CD8-positive, alpha-beta memory T cell (primary cell): ENCODE measurements at regions not wholly inside any gene's neighbourhood (a gene's known extent, or its start where the extent isn't known, plus 50 kb on each side); places are given as distances from the start of the nearest gene placed in this dataset.

Experiments
- CTCF ChIA-PET: fragments of 350-600 bp; sonication (Branson Sonifier 250); formaldehyde crosslinking; loops from one replicate; lab custom pipeline; 2021; ENCODE audit warnings: antibody characterized with exemption; lab: Charles Lee
- POLR2A ChIA-PET: fragments of 350-600 bp; sonication (Branson Sonifier 250); formaldehyde crosslinking; loops from one replicate; lab custom pipeline; 2021; ENCODE audit warnings: antibody characterized with exemption; lab: Charles Lee
- DNase-seq, 5 donors: peaks; one replicate each; pipeline versions ENCODE4 v3.0.0 to v3.0.0-alpha.2; 2020 to 2022; ENCODE audit warnings: mixed read lengths in 1 of 5
- H3K27ac ChIP-seq: one replicate; pipeline ENCODE4 v1.7.0; 2013; ENCODE audit warnings: low read depth, mild to moderate bottlenecking, low read length, moderate library complexity
- H3K27me3 ChIP-seq: 2 replicates; pipeline ENCODE4 v1.7.0; 2013; ENCODE audit warnings: low read length, mild to moderate bottlenecking; ENCODE audit not compliant: insufficient read depth, poor library complexity, severe bottlenecking
- H3K36me3 ChIP-seq: 2 replicates; pipeline ENCODE4 v1.7.0; 2013; ENCODE audit warnings: mild to moderate bottlenecking, low read length, moderate library complexity; ENCODE audit not compliant: insufficient read depth
- H3K4me1 ChIP-seq: 2 replicates; pipeline ENCODE4 v1.7.0; 2013; ENCODE audit warnings: mild to moderate bottlenecking, low read length, moderate library complexity; ENCODE audit not compliant: insufficient read depth
- H3K4me3 ChIP-seq: 2 replicates; pipeline ENCODE4 v1.7.0; 2013; ENCODE audit warnings: mild to moderate bottlenecking, low read length
- H3K9me3 ChIP-seq: 2 replicates; pipeline ENCODE4 v1.7.0; 2013; ENCODE audit warnings: mild to moderate bottlenecking, low read length
- H3K27ac Mint-ChIP-seq, 8 donors: one replicate each; pipeline ENCODE4 v1.8.0; 2020 to 2021; ENCODE audit warnings: mixed read lengths in 8 of 8, mild to moderate bottlenecking in 6 of 8, inconsistent platforms in 3 of 8, moderate library complexity in 3 of 8
- H3K27me3 Mint-ChIP-seq, 2 donors: one replicate each; pipeline ENCODE4 v1.8.0; 2020 to 2021; ENCODE audit warnings: mixed read lengths in 2 of 2, mild to moderate bottlenecking in 1 of 2, moderate library complexity in 1 of 2
- H3K36me3 Mint-ChIP-seq, 3 donors: one replicate each; pipeline ENCODE4 v1.8.0; 2020 to 2021; ENCODE audit warnings: mixed read lengths in 3 of 3, inconsistent platforms in 1 of 3, mild to moderate bottlenecking in 1 of 3
- H3K4me1 Mint-ChIP-seq, 3 donors: one replicate each; pipeline ENCODE4 v1.8.0; 2020 to 2021; ENCODE audit warnings: mixed read lengths in 3 of 3, inconsistent platforms in 1 of 3, mild to moderate bottlenecking in 1 of 3
- H3K4me3 Mint-ChIP-seq, 7 donors: one replicate each; pipeline ENCODE4 v1.8.0; 2020 to 2021; ENCODE audit warnings: mixed read lengths in 7 of 7, mild to moderate bottlenecking in 6 of 7, moderate library complexity in 4 of 7, inconsistent platforms in 2 of 7
- H3K9me3 Mint-ChIP-seq, 5 donors: one replicate each; pipeline ENCODE4 v1.8.0; 2020 to 2022; ENCODE audit warnings: mixed read lengths in 5 of 5, mild to moderate bottlenecking in 3 of 5, moderate library complexity in 2 of 5, inconsistent platforms in 1 of 5

DNA sequence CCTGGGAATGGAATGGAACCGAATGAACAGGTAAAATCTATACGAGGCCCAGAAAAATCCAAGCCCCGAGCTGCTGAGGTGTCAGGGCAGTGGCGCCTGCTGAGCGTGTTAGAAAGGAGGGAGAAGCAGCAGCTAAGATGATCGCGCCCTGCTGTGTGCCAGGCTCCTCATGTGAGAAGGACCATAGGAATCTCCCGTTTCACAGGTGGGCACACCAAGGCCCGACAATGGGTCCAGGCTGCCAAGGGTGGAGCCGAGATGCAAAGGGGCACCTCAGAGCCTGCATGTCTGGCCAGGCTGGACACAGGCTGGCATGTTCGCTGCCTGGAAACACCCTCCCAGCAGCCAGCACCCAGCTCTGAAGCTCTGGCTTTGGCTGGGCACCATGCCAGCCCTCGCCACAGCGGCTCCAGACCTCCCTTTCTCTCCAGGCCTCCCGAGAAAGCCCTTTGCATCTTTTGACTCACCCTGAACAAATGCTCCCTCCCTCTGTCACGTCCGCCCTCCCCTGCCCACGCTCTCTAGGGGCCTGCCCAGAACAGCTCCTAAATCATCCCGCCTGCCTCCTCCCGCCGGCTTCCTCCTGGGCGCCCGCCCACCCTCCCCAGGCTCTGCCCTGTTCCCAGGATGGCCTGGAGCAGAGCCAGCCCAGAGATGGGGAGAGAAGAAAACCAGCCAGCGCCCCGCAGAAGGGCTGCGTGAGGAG is 217.8 kb upstream of the GSE1 start:
- H3K27me3 ChIP-seq: no peaks in the 10 kb centered on the region
- H3K4me1 Mint-ChIP-seq: no peaks in the 10 kb centered on the region
- H3K36me3 ChIP-seq: no peaks in the 10 kb centered on the region
- H3K4me1 ChIP-seq: no peaks in the 10 kb centered on the region
- H3K4me3 Mint-ChIP-seq: no peak overlapping the region
- no peak overlapping the region for H3K4me3 ChIP-seq
- H3K9me3 Mint-ChIP-seq: no peaks in the 10 kb centered on the region
- no peak overlapping the region for H3K27ac Mint-ChIP-seq
- H3K27ac ChIP-seq: no peak overlapping the region
- POLR2A ChIA-PET: no interaction called here
- no peaks in the 10 kb centered on the region for H3K9me3 ChIP-seq
- CTCF ChIA-PET: no interaction called here
- peak in 1 of 5 donors; percentile 41 for DNase-seq
- H3K36me3 Mint-ChIP-seq: no peaks in the 10 kb centered on the region
- peaks cover 0 to 2% of the 10 kb centered on the region in 2 donors for H3K27me3 Mint-ChIP-seq

- no peaks in the 10 kb centered on the region for H3K36me3 Mint-ChIP-seq
These were observed 216.9 kb upstream of the GSE1 start for GRCh38 chr16:85395913-85396878.

DNA sequence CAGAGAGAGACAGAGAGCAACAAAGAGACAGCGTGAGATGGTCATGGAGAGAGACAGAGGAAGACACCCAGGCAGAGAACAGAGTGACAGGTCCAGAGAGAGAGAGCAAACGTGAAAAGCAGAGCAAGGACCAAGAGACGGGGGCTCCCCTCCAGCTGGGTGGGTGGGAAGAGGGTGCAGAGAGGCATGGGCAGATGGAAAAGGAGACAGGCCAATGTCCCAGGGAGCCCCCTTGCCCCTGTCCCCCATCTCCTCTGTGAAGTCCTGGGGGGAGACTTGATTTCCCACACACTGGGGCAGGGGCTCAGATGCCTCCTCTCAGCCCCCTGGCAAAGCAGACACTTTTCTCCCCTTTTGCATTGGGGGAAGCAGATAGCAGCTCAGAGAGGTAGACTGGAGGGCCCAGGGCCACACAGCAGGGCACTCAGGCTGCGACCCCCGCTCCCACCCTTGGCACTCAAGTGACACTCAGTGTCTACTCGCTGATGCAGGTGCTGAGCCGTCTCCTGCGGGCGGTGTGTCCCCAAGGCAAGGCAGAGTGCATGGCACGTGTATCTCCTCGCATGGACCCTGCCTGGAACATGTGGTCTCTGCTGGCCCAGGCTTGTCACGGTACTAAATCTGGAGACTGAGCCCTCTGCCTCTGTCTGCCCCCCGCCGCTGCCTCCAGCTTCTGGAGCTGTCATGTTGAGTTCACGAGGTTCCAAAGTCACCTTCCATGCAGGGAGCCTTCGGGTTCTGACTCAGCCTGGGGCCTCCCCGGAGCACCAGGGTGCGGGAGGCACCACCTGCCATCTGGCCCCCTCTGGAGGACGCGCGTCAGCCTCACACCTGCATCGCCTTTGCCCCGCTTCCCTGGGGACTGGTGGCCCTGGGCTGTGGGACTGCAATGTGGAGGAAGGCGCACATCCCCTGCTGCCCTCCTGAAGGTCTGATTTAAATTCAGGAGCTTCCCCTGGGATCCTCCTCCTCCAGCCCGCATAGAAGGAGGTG is 215.9 kb upstream of the GSE1 start:
- Histone ChIP-seq H3K9me3 (no peaks in the 10 kb centered on the region), H3K36me3 (no peaks in the 10 kb centered on the region), H3K27me3 (no peaks in the 10 kb centered on the region), H3K27ac (no peak overlapping the region), H3K4me3 (no peak overlapping the region), H3K4me1 (no peaks in the 10 kb centered on the region)
- no peak overlapping the region for H3K27ac Mint-ChIP-seq
- H3K4me1 Mint-ChIP-seq: no peaks in the 10 kb centered on the region
- peak in 1 of 5 donors; percentile 39 for DNase-seq
- H3K27me3 Mint-ChIP-seq: peaks cover 0 to 3% of the 10 kb centered on the region in 2 donors
- CTCF ChIA-PET: interaction anchor here (1.0 to 1.6 kb wide), 2 partner anchors 25 to 219 kb away, joined by 3 to 4 read pairs; no protein-coding TSS in a partner anchor
- no peak overlapping the region for H3K4me3 Mint-ChIP-seq
- H3K9me3 Mint-ChIP-seq: no peaks in the 10 kb centered on the region
- POLR2A ChIA-PET: no interaction called here
- no peaks in the 10 kb centered on the region for H3K36me3 Mint-ChIP-seq

More at GRCh38 chr16:85395913-85396878, 216.9 kb upstream of the GSE1 start:
- H3K4me1 Mint-ChIP-seq: no peaks in the 10 kb centered on the region
- Histone ChIP-seq H3K9me3 (no peaks in the 10 kb centered on the region), H3K4me1 (no peaks in the 10 kb centered on the region), H3K4me3 (no peak overlapping the region), H3K27ac (no peak overlapping the region), H3K36me3 (no peaks in the 10 kb centered on the region), H3K27me3 (no peaks in the 10 kb centered on the region)
- peaks cover 0 to 2% of the 10 kb centered on the region in 2 donors for H3K27me3 Mint-ChIP-seq
- DNase-seq: peak in 1 of 5 donors; percentile 43
- ChIA-PET CTCF (interaction anchor here (1.0 to 1.6 kb wide), 2 partner anchors 24 to 220 kb away, joined by 3 to 4 read pairs; no protein-coding TSS in a partner anchor), POLR2A (no interaction called here)
- H3K4me3 Mint-ChIP-seq: peak overlapping the region in 1 of 7 donors; percentile 9
- no peak overlapping the region for H3K27ac Mint-ChIP-seq
- H3K9me3 Mint-ChIP-seq: no peaks in the 10 kb centered on the region

GRCh38 chr16:85398050-85398451 is 215.1 kb upstream of the GSE1 start:
- Histone ChIP-seq H3K9me3 (no peaks in the 10 kb centered on the region), H3K4me1 (no peaks in the 10 kb centered on the region), H3K27me3 (no peaks in the 10 kb centered on the region), H3K4me3 (no peak overlapping the region), H3K27ac (no peak overlapping the region), H3K36me3 (no peaks in the 10 kb centered on the region)
- Mint-ChIP-seq H3K27me3 (peaks cover 0 to 3% of the 10 kb centered on the region in 2 donors), H3K9me3 (no peaks in the 10 kb centered on the region), H3K27ac (no peak overlapping the region), H3K4me3 (no peak overlapping the region), H3K4me1 (no peaks in the 10 kb centered on the region), H3K36me3 (no peaks in the 10 kb centered on the region)
- DNase-seq: peak in 1 of 5 donors; percentile 27
- CTCF ChIA-PET: interaction anchor here (1.8 kb wide), 1 partner anchor 22 kb away, joined by 6 read pairs; no protein-coding TSS in a partner anchor
- POLR2A ChIA-PET: no interaction called here

- Histone ChIP-seq H3K27ac (no peak overlapping the region), H3K36me3 (no peaks in the 10 kb centered on the region), H3K9me3 (no peaks in the 10 kb centered on the region), H3K27me3 (no peaks in the 10 kb centered on the region), H3K4me1 (no peaks in the 10 kb centered on the region), H3K4me3 (no peak overlapping the region)
- peak overlapping the region in 1 of 8 donors; percentile 60 for H3K27ac Mint-ChIP-seq
- peaks cover 0 to 3% of the 10 kb centered on the region in 2 donors for H3K27me3 Mint-ChIP-seq
- ChIA-PET CTCF (interaction anchor here (1.8 kb wide), 1 partner anchor 21 kb away, joined by 6 read pairs; no protein-coding TSS in a partner anchor), POLR2A (no interaction called here)
- H3K4me1 Mint-ChIP-seq: no peaks in the 10 kb centered on the region
- H3K9me3 Mint-ChIP-seq: no peaks in the 10 kb centered on the region
- peak in 1 of 5 donors; percentile 21 for DNase-seq
- H3K36me3 Mint-ChIP-seq: no peaks in the 10 kb centered on the region
- no peak overlapping the region for H3K4me3 Mint-ChIP-seq
These were observed 214.2 kb upstream of the GSE1 start for GRCh38 chr16:85398688-85399582.

GRCh38 chr16:85399583-85400284 is 213.4 kb upstream of the GSE1 start:
- ChIA-PET POLR2A (no interaction called here), CTCF (interaction anchor here (1.8 kb wide), 1 partner anchor 21 kb away, joined by 6 read pairs; no protein-coding TSS in a partner anchor)
- Histone ChIP-seq H3K9me3 (no peaks in the 10 kb centered on the region), H3K27me3 (no peaks in the 10 kb centered on the region), H3K27ac (no peak overlapping the region), H3K36me3 (no peaks in the 10 kb centered on the region), H3K4me1 (no peaks in the 10 kb centered on the region), H3K4me3 (no peak overlapping the region)
- no peak overlapping the region for H3K4me3 Mint-ChIP-seq
- H3K36me3 Mint-ChIP-seq: no peaks in the 10 kb centered on the region
- DNase-seq: peak in 1 of 5 donors; percentile 38
- H3K27me3 Mint-ChIP-seq: peaks cover 0 to 3% of the 10 kb centered on the region in 2 donors
- peak overlapping the region in 1 of 8 donors; percentile 60 for H3K27ac Mint-ChIP-seq
- no peaks in the 10 kb centered on the region for H3K4me1 Mint-ChIP-seq
- no peaks in the 10 kb centered on the region for H3K9me3 Mint-ChIP-seq
